HuH-7.5 (cell line): ENCODE measurements at regions not wholly inside any gene's neighbourhood (a gene's known extent, or its start where the extent isn't known, plus 50 kb on each side); places are given as distances from the start of the nearest gene placed in this dataset.
"Not testable (repeated sequence)": the region's sequence is repeated elsewhere in the genome, so short reads cannot be mapped to it uniquely, and the experiment has no call there.

Experiments
- DNase-seq: peaks from one replicate; pipeline ENCODE4 v3.0.0; 2011; ENCODE audit warnings: low spot score

- DNase-seq = no peak
Measured at GRCh38 chr16:13471036-13471435, 448.9 kb upstream of the ERCC4 start.

- no peak for DNase-seq
Measured at GRCh38 chr16:13478991-13479390, 441.0 kb upstream of the ERCC4 start.

GRCh38 chr16:13479549-13479948 is 440.4 kb upstream of the ERCC4 start:
- DNase-seq = no peak

GRCh38 chr16:13480801-13481200 is 439.2 kb upstream of the ERCC4 start:
- no peak for DNase-seq

DNA sequence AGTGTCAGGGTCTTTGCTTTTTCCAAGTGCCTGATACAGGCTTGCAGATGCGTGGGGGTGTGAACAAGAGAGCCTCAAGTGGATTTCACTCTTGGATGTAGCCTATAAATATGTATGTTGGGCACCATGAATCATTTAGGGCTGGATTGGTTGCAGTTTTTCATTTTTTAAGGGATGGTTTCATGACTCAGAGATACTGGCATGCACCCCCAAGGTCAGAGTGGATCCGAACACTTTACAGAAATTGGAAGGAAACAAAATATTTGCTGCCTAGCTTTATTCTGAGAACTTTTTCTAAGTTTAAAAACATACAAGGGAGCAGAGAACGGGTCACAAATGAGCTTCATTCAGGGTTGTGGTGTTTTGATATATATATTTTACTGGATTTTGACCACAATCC is 436.8 kb upstream of the ERCC4 start:
- no peak for DNase-seq

DNA sequence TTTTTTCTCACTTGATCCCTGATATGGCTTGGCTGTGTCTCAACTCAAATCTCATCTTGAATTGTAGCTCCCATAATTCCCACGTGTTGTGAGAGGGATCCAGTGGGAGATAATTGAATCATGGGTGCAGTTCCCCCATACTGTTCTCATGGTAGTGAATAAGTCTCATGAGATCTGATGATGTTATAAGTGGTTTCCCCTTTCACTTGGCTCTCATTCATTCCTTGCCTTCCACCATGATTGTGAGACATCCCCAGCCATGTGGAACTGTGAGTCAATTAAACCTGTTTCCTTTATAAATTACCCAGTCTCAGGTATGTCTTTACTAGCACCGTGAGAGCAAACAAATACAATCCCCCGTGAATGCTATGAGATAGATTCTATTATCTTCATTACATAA is 430.5 kb upstream of the ERCC4 start:
- not testable (repeated sequence) for DNase-seq

GRCh38 chr16:13492046-13492445 is 427.9 kb upstream of the ERCC4 start:
- DNase-seq = no peak

GRCh38 chr16:13503960-13504635 is 415.9 kb upstream of the ERCC4 start:
- no peak for DNase-seq

DNA sequence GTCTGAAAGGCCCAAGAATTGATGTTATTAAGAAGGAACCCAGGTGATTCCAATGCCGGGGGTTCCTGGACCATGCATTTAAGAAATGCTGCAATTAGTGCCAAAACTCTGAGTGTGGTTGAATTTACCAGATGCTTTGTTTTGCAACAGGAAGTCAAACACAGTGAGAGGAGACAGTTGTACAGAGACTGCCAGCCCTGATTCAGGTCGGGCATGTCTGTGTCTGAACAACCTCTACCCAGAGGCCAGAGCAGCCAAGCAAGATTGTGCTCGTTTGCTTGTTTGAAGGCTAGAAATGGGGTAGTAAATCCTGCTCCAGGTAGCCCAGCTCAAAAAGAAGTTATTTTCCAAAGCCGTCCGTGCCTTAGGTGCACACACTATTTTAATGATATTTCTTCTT is 412.4 kb upstream of the ERCC4 start:
- no peak for DNase-seq

DNA sequence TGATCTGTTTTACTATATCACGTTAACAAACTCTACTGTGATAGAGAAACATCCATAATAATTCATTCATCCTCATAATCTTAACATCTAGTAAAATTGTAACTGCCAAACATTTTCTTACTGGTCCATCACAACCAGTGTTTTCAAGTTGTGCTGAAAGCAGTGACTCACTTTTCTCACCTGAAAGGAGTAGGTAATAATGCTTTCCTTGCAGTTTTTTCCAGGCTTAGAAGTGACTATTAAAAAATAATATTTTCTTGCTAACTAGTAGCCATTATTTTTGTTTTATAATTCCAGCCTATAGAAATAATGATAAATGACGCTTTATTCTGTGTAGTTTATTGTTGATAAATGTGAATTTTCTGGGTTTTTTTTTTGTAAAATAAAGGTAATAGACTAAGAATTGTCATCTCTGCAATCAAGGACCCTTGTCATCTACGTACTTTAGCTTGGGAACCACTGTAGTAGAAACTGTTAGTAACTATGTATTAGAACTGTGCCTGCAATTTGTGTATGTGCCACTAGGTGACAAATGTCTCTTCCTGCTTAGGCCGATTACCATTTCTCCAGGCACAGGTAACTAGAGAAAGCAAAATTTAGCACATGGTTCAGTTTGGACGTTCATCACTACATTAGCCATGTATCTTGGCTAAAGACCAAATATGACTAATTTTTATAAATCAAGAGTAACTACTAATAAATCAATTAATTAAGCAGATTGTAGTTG is 409.4 kb upstream of the ERCC4 start:
- no peak for DNase-seq

DNA sequence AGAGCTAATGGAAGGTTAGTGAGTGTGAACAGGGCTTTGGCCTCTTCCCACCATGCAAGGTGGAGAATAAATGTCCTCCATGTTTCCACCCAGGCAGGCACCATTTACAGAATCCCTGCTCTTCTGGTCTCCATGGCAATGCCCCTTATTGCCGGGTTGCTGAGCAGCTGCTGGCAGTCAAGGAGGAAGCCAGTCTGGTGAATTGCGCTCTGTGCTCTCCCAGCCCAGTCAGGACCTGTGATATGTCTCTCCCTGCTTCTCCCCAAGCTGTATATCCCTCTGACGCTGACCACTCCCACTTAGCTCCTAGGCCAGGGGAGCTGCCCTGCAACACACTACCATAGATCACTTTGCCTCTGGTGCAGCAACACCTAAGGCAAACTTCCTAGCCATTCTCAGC is 402.1 kb upstream of the ERCC4 start:
- no peak for DNase-seq

GRCh38 chr16:13519871-13520270 is 400.1 kb upstream of the ERCC4 start:
- DNase-seq = no peak

- DNase-seq = no peak
Measured at GRCh38 chr16:13521356-13521755, 398.6 kb upstream of the ERCC4 start.

- no peak for DNase-seq
Measured at GRCh38 chr16:13527332-13527731, 392.6 kb upstream of the ERCC4 start.

- no peak for DNase-seq
Measured at GRCh38 chr16:13528691-13529090, 391.3 kb upstream of the ERCC4 start.

DNA sequence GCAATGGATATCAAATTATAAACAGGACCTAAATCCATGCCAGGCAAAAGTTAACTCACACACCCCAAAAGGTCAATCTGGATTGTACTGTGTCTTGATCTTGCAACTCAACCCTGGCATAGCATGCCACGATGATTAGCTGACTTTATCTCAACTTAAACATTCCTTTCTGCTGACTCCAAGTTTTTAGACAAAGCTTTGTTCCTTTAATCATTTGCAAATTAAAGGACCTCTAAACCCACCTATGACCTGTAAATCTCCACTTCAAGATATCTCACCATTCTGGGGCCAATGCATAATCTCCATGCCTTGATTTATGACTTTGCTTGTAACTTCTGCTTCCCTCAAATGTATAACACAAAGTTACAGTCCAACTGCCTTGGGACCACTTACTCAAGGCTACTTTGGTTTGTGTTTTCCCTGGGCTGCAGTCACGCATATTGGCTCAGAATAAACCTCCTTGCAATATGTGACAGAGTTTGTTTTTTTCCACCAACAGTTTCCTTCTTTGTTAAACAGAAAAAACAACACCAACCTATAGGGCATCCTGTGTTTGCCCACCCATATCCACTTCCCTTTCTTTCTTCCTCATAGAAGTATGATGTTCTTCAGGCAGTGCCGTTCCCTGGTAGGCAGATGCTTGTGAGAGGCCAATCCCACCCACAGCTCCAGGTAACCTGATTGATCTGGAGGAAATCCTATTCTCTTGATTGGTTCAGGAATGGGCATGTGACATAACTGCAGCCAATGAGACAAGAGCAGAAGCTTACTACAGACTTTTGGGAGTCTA is 390.6 kb upstream of the ERCC4 start:
- DNase-seq = no peak

DNA sequence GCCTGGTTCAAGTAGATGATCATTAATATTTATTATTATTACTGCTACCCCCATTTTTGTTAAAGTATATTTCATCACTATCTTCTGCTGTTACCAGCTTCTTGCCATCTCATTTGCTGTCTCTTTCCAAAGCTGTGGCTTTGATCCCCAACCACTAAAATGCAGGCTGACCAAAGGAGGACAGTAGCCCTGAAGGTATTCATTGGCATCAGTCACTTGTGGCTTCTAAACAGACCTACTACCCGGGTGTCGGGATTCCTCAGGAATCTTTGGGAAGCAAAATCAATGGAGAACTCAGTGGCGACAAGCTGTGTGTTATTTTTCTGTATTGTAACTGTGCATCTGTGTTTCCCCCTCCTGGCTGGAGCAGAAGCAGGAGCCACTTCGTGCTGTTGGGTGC is 379.2 kb upstream of the ERCC4 start:
- no peak for DNase-seq

- no peak for DNase-seq
Measured at GRCh38 chr16:13542284-13542683, 377.7 kb upstream of the ERCC4 start.

DNA sequence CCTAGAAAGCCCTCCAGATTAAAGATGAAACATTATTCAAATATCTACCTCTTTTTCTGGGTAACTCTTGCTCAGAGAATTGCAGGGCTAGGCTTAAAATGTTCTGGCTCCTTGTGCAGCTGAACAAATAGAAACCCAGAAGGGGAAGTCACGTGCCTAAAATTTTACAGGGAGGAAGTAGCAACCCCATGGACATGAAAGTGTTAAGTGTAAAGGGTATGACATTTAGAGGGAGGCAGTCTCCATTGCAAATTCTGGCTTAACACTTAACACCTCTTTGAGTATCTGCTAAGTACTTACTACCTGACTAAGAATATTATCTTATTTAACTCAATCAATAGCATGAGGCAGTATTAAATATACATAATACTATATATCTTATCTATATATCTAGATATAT is 376.1 kb upstream of the ERCC4 start:
- no peak for DNase-seq

GRCh38 chr16:13545271-13545670 is 374.7 kb upstream of the ERCC4 start:
- no peak for DNase-seq

- DNase-seq = no peak
Measured at GRCh38 chr16:13550254-13550653, 369.7 kb upstream of the ERCC4 start.

DNA sequence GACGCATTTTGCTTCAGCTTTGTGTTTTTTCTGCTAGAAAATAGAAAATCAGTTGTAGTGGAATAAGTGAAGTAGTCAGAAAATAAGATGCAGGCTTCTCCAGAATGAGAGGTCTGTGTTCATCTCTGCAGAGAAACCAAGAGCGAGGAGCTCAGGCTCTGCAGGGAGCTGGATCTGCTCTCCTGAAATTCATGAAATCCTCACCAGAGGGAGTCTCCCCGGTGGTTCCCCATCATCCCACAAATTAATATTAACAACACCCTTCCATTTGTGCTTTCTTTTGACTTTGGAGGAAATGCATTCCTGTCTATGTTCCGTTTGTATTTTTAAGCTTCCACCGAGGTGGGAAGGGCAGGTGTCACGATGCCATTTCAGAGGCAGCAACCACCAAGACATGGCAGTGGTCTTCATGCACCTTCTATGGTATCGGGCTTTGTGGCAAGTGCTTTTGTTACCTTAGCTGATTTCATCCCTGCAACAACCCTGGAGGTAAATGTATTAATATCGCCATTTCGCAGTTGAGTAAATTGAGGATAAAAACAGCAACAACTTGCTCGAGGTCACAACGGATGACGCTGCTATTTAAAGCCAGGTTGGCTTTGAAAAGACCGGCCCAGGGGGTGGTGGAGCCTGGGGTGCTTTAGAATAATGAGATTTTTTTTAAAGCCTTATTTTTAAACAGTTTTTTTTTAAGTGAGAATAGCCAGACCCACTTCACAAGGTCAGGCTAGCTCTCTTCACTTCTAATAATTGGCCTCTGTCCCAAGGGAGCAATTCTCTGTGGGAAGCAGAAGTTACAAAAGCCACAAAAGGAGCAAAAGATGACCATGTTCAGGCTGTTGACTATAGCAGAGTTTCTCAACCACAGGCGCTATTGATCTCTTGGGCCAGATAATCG is 367.6 kb upstream of the ERCC4 start:
- DNase-seq = no peak
